Fibroblast of lung (primary cell): ENCODE measurements at regions not wholly inside any gene's neighbourhood (a gene's known extent, or its start where the extent isn't known, plus 50 kb on each side); places are given as distances from the start of the nearest gene placed in this dataset.
A peak's percentile ranks its signal among the peaks of the same experiment; 100 is the strongest.

Source experiments
- DNase-seq, 2 donors: peaks; one replicate each; pipeline versions ENCODE4 v3.0.0 to v3.0.0-alpha.2; 2010; ENCODE audit warnings: low read depth in 2 of 2
- H2AFZ ChIP-seq: 2 replicates; pipeline ENCODE4 v1.5.1; 2012; ENCODE audit warnings: low read length, control low read depth, inconsistent platforms
- H3K27ac ChIP-seq: 2 replicates; pipeline ENCODE4 v1.5.1; 2011; ENCODE audit warnings: low read length, control low read depth; ENCODE audit not compliant: insufficient read depth
- H3K27me3 ChIP-seq: 2 replicates; pipeline ENCODE4 v1.5.1; 2011; ENCODE audit warnings: mild to moderate bottlenecking, low read length; ENCODE audit not compliant: control insufficient read depth, insufficient read depth
- H3K36me3 ChIP-seq: 2 replicates; pipeline ENCODE4 v1.5.1; 2011; ENCODE audit warnings: low read length; ENCODE audit not compliant: control insufficient read depth, insufficient read depth
- H3K4me1 ChIP-seq: 2 replicates; pipeline ENCODE4 v1.5.1; 2011; ENCODE audit warnings: low read length; ENCODE audit not compliant: control insufficient read depth, insufficient read depth; ENCODE audit errors: extremely low read depth
- H3K4me2 ChIP-seq: 2 replicates; pipeline ENCODE4 v1.5.1; 2011; ENCODE audit warnings: low read length, control low read depth; ENCODE audit not compliant: insufficient read depth; ENCODE audit errors: extremely low read depth
- H3K4me3 ChIP-seq, 4 experiments: fragments of 200-600 bp in 1 of 4; sonication (generic) in 1 of 4; replicated peaks in 1 of 4; 2 replicates each; pipeline ENCODE4 v1.5.1; 2011 to 2016; ENCODE audit warnings: low read length in 4 of 4, low read depth in 3 of 4, mild to moderate bottlenecking in 3 of 4, control low read depth in 2 of 4, inconsistent platforms in 1 of 4, mixed read lengths in 1 of 4; ENCODE audit not compliant: insufficient read depth in 1 of 4; ENCODE audit errors: control extremely low read depth in 1 of 4
- H3K79me2 ChIP-seq: 2 replicates; pipeline ENCODE4 v1.5.1; 2012; ENCODE audit warnings: mild to moderate bottlenecking, low read length, inconsistent platforms; ENCODE audit not compliant: control insufficient read depth, insufficient read depth
- H3K9ac ChIP-seq: 2 replicates; pipeline ENCODE4 v1.5.1; 2011; ENCODE audit warnings: mild to moderate bottlenecking, low read length, control low read depth; ENCODE audit not compliant: insufficient read depth
- H3K9me3 ChIP-seq: 2 replicates; pipeline ENCODE4 v1.5.1; 2012; ENCODE audit warnings: low read depth, low read length; ENCODE audit not compliant: control insufficient read depth, insufficient read depth
- H4K20me1 ChIP-seq: 2 replicates; pipeline ENCODE4 v1.5.1; 2011; ENCODE audit warnings: low read length; ENCODE audit not compliant: control insufficient read depth, insufficient read depth; ENCODE audit errors: extremely low read depth
- CTCF ChIP-seq, 2 donors: IDR thresholded peaks in 1 of 2; conservative IDR thresholded peaks in 1 of 2; 1 replicate in 1 of 2; 2 replicates in 1 of 2; pipeline ENCODE4 v1.5.1; 2011 to 2012; ENCODE audit warnings: low read length in 2 of 2, control low read depth in 1 of 2, inconsistent platforms in 1 of 2, low read depth in 1 of 2, mild to moderate bottlenecking in 1 of 2
- EZH2 ChIP-seq: IDR thresholded peaks from 2 replicates; pipeline ENCODE4 v1.5.1; 2012; ENCODE audit warnings: low read length, control low read depth, mild to moderate bottlenecking; ENCODE audit errors: missing control alignments

- Histone ChIP-seq H3K4me2 (no peak overlapping the region), H3K27ac (no peak overlapping the region), H3K79me2 (no peaks in the 10 kb centered on the region), H2AFZ (no peak overlapping the region), H3K36me3 (no peaks in the 10 kb centered on the region), H3K4me1 (no peaks in the 10 kb centered on the region), H3K9me3 (no peaks in the 10 kb centered on the region), H3K27me3 (no peaks in the 10 kb centered on the region), H3K4me3 (no peak overlapping the region), H3K9ac (no peak overlapping the region), H4K20me1 (no peaks in the 10 kb centered on the region)
- peak in 1 of 2 donors; percentile 8 for DNase-seq
- TF ChIP-seq CTCF (conservative IDR thresholded peaks at IDR 0.05 in 1 of 2, IDR thresholded peaks at IDR 0.05 in 1 of 2; ENCODE audit: low read depth in 1 of 2, low read length in 2 of 2) (no peak), EZH2 (no peak)
Observed at GRCh38 chr12:77685901-77686300, 144.8 kb upstream of the NAV3 start.

- Histone ChIP-seq H3K4me1 (no peaks in the 10 kb centered on the region), H3K4me3 (peak overlapping the region in 1 of 4 experiments; percentile 3), H3K79me2 (no peaks in the 10 kb centered on the region), H3K27ac (no peak overlapping the region), H3K4me2 (peak overlapping the region; percentile 48), H3K9me3 (no peaks in the 10 kb centered on the region), H3K27me3 (no peaks in the 10 kb centered on the region), H2AFZ (no peak overlapping the region), H4K20me1 (no peaks in the 10 kb centered on the region), H3K9ac (no peak overlapping the region), H3K36me3 (no peaks in the 10 kb centered on the region)
- no peak for TF ChIP-seq EZH2
- peak; percentile 73 to 75 for TF ChIP-seq CTCF (conservative IDR thresholded peaks at IDR 0.05 in 1 of 2, IDR thresholded peaks at IDR 0.05 in 1 of 2; ENCODE audit: low read depth in 1 of 2, low read length in 2 of 2)
- peak; percentile 74 to 89 for DNase-seq
Observed at GRCh38 chr12:77685112-77685511, 145.6 kb upstream of the NAV3 start.

- H3K4me2 ChIP-seq = no peak overlapping the region
- DNase-seq = no peak
- no peaks in the 10 kb centered on the region for H3K9me3 ChIP-seq
- H3K4me1 ChIP-seq = no peaks in the 10 kb centered on the region
- H3K9ac ChIP-seq = no peak overlapping the region
- H3K4me3 ChIP-seq = no peak overlapping the region
- H2AFZ ChIP-seq = no peak overlapping the region
- H3K79me2 ChIP-seq = no peaks in the 10 kb centered on the region
- H3K36me3 ChIP-seq = no peaks in the 10 kb centered on the region
- H3K27ac ChIP-seq = no peak overlapping the region
- H4K20me1 ChIP-seq = no peaks in the 10 kb centered on the region
- no peaks in the 10 kb centered on the region for H3K27me3 ChIP-seq
- no peak for TF ChIP-seq EZH2
Observed at GRCh38 chr12:77682488-77682887, 148.2 kb upstream of the NAV3 start.

GRCh38 chr12:77681726-77682125 is 149.0 kb upstream of the NAV3 start:
- TF ChIP-seq EZH2 (no peak), CTCF (conservative IDR thresholded peaks at IDR 0.05 in 1 of 2, IDR thresholded peaks at IDR 0.05 in 1 of 2; ENCODE audit: low read depth in 1 of 2, low read length in 2 of 2) (no peak)
- H3K79me2 ChIP-seq = no peaks in the 10 kb centered on the region
- H3K36me3 ChIP-seq = no peaks in the 10 kb centered on the region
- DNase-seq = no peak
- H3K4me1 ChIP-seq = no peaks in the 10 kb centered on the region
- no peak overlapping the region for H3K4me3 ChIP-seq
- no peak overlapping the region for H3K9ac ChIP-seq
- H3K27ac ChIP-seq = no peak overlapping the region
- no peaks in the 10 kb centered on the region for H3K27me3 ChIP-seq
- H3K4me2 ChIP-seq = no peak overlapping the region
- no peaks in the 10 kb centered on the region for H4K20me1 ChIP-seq
- no peak overlapping the region for H2AFZ ChIP-seq
- H3K9me3 ChIP-seq = no peaks in the 10 kb centered on the region
